ENCODE measurements at regions not wholly inside any gene's neighbourhood (a gene's known extent, or its start where the extent isn't known, plus 50 kb on each side); places are given as distances from the start of the nearest gene placed in this dataset.

DNA sequence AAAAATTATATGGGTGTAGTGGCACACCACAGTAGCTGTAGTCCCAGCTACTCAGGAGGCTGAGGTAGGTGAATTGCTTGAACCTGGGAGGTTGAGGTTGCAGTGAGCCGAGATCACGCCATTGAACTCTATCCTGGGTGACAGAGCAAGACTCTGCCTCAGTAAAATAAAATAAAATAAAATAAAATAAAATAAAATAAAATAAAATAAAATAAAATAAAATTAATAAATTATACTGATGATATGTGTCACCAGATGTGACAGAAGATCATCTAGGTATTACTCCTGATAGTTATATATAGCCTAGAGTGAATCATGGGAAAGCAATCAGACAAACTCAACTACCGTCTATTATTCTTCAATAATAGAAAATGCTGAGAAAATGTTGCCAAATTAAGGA is 972.5 kb downstream of the MRPL39 start:
- no peak for TF ChIP-seq POLR2AphosphoS5 (IDR thresholded peaks at IDR 0.05)
- TF ChIP-seq POLR2A (IDR thresholded peaks at IDR 0.05): no peak

Measured in transverse colon (tissue), 3 donors.